ENCODE measurements at regions not wholly inside any gene's neighbourhood (a gene's known extent, or its start where the extent isn't known, plus 50 kb on each side); places are given as distances from the start of the nearest gene placed in this dataset.
"Not testable (repeated sequence)": the region's sequence is repeated elsewhere in the genome, so short reads cannot be mapped to it uniquely, and the experiment has no call there.

DNA sequence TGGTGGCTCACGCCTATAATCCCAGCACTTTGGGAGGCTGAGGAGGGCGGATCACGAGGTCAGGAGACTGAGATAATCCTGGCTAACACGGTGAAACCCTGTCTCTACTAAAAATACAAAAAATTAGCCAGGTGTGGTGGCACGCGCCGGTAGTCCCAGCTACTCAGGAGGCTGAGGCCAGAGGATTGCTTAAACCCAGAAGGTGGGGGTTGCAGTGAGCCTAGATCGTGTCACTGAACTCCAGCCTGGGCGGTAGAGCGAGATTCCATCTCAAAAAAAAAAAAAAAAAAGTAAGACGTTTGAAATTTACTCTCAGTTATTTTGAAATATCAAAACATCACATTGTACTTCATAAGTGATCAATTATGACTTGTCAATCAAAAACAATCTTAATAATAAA, 176.9 kb upstream of the ZNF804A start:
- not testable (repeated sequence) for H3K27ac ChIP-seq (ENCODE audit: low read length); H3K27me3 ChIP-seq (ENCODE audit: insufficient read depth, low read length); H3K4me3 ChIP-seq (ENCODE audit: low read length); H3K36me3 ChIP-seq (ENCODE audit: insufficient read depth, low read depth, low read length); H3K9me3 ChIP-seq (ENCODE audit: insufficient read depth, low read depth, low read length); H3K9ac ChIP-seq (ENCODE audit: low read depth, low read length); H3K4me1 ChIP-seq (ENCODE audit: insufficient read depth, low read length)

DNA sequence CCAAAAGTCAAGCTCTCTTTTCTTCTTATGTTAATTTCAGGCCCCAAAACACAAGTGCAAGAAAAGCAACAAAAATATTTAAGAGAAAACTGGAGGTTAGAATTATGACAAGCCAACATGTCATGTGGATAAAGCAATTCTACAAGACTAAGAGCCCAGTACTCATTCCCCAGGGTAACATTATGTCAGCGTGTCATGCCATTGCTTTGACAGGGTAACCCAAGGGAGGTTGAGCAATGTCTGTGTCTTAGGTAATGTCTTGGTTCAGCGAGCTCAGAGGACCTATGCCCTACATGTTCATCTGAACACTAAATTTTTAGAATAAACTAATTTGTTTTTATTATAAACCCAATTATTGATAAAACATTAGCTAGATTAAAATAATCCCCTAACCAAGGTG, 173.2 kb upstream of the ZNF804A start:
- H3K9me3 ChIP-seq (ENCODE audit: insufficient read depth, low read depth, low read length): no peaks in the 10 kb centered on the region
- no peaks in the 10 kb centered on the region for H3K36me3 ChIP-seq (ENCODE audit: insufficient read depth, low read depth, low read length)
- no peaks in the 10 kb centered on the region; the same call in 1 of the 2 replicates for H3K4me1 ChIP-seq (ENCODE audit: insufficient read depth, low read length)
- H3K27ac ChIP-seq (ENCODE audit: low read length): no peak overlapping the region
- no peaks in the 10 kb centered on the region for H3K27me3 ChIP-seq (ENCODE audit: insufficient read depth, low read length)
- no peak overlapping the region for H3K4me3 ChIP-seq (ENCODE audit: low read length)
- H3K9ac ChIP-seq (ENCODE audit: low read depth, low read length): no peak overlapping the region

DNA sequence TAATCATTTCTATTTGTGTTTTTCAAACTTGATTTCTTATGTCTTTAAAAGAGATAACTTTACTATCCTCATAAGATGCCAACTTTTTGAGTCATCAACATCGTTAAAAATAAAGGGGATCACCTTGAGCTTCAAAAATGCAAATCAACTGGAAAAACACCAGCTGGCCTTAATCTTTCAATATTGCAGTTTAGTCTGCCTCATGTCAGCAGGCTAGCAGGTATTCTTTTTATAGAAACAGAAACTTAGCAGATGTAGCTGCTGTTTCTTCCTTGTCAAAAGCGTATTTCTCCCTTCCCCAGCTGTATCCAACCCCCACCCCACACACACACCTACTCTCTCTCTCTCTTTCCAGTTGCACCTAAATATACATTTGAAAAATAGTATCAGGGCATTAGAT, 154.1 kb upstream of the ZNF804A start:
- H3K36me3 ChIP-seq (ENCODE audit: insufficient read depth, low read depth, low read length): no peaks in the 10 kb centered on the region
- H3K9me3 ChIP-seq (ENCODE audit: insufficient read depth, low read depth, low read length): no peaks in the 10 kb centered on the region
- no peaks in the 10 kb centered on the region for H3K27me3 ChIP-seq (ENCODE audit: insufficient read depth, low read length)
- no peak overlapping the region for H3K9ac ChIP-seq (ENCODE audit: low read depth, low read length)
- H3K4me3 ChIP-seq (ENCODE audit: low read length): no peak overlapping the region
- no peak overlapping the region for H3K27ac ChIP-seq (ENCODE audit: low read length)
- no peaks in the 10 kb centered on the region for H3K4me1 ChIP-seq (ENCODE audit: insufficient read depth, low read length)

DNA sequence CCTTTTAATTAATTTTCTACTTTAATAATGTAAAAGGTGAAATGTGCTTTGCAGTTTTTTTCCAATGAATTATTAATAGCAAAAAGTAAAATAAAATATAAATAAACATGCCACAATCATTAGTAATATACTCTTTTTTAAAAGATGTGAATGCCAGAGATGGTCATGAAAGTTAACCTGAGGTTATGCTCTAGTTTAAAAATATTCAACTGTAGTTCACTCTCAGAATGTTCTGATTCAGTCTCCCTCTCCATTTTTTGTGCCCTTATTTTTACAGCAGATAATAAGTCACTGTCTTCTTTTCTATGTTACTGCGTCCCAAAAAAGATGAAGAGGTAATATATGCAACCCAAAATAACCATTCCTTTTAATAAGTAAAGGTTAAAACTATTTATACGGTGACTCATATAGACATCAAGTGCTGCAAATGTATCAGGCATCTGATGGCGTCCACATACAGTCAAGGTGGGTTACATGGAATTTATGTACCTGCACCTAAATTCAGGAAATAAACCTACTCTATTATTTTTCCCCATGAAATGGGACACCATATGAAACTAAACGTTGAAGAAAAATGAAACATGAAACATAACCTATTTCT, 153.6 kb upstream of the ZNF804A start:
- no peak overlapping the region for H3K27ac ChIP-seq (ENCODE audit: low read length)
- H3K9me3 ChIP-seq (ENCODE audit: insufficient read depth, low read depth, low read length): no peaks in the 10 kb centered on the region
- H3K27me3 ChIP-seq (ENCODE audit: insufficient read depth, low read length): no peaks in the 10 kb centered on the region
- no peak overlapping the region for H3K9ac ChIP-seq (ENCODE audit: low read depth, low read length)
- H3K4me1 ChIP-seq (ENCODE audit: insufficient read depth, low read length): no peaks in the 10 kb centered on the region
- H3K36me3 ChIP-seq (ENCODE audit: insufficient read depth, low read depth, low read length): no peaks in the 10 kb centered on the region
- H3K4me3 ChIP-seq (ENCODE audit: low read length): no peak overlapping the region

DNA sequence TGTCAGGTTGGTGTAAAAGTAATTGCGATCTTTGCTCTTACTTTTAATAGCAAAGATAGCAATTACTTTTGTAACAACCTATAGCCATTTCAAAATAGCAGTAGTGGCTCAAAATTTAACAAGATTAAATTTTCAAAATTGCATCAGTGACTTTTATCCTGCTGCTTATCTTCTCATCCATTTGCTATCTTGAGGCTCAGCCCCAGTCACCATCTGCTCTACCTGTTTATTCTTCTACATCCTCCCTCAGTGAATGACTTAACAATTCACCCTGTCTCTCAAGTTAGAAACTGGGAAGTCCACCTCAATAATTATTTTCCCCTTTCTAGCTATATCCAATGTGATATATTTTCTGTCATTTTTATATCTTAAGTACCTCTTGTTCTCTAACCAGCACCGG, 148.6 kb upstream of the ZNF804A start:
- no peaks in the 10 kb centered on the region for H3K36me3 ChIP-seq (ENCODE audit: insufficient read depth, low read depth, low read length)
- H3K27ac ChIP-seq (ENCODE audit: low read length): no peak overlapping the region

DNA sequence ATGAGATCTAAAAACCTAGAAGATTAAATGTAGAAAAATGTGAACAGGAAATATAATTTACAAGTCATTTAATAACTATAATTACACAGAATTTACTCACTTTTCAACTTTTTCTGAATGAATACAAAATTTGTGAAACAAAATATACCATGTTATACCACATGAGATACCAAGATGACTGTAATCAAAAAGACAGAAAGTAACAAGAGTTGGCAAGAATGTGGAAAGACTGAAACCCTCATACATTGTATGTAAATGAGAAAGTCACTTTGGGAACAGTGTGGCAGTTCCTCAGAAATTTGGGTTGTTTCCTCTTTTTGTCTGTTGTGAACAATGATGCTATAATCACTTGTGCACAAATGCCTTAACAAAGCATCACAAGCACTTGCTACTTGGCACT, 145.4 kb upstream of the ZNF804A start:
- no peaks in the 10 kb centered on the region for H3K36me3 ChIP-seq (ENCODE audit: insufficient read depth, low read depth, low read length)
- no peaks in the 10 kb centered on the region for H3K27me3 ChIP-seq (ENCODE audit: insufficient read depth, low read length)
- H3K9me3 ChIP-seq (ENCODE audit: insufficient read depth, low read depth, low read length): no peaks in the 10 kb centered on the region
- no peak overlapping the region for H3K4me3 ChIP-seq (ENCODE audit: low read length)
- no peak overlapping the region for H3K9ac ChIP-seq (ENCODE audit: low read depth, low read length)
- H3K27ac ChIP-seq (ENCODE audit: low read length): no peak overlapping the region
- H3K4me1 ChIP-seq (ENCODE audit: insufficient read depth, low read length): no peaks in the 10 kb centered on the region

More for the DNA sequence above, 148.6 kb upstream of the ZNF804A start:
- Histone ChIP-seq H3K4me1 (ENCODE audit: insufficient read depth, low read length) (no peaks in the 10 kb centered on the region), H3K27me3 (ENCODE audit: insufficient read depth, low read length) (no peaks in the 10 kb centered on the region), H3K9ac (ENCODE audit: low read depth, low read length) (no peak overlapping the region), H3K4me3 (ENCODE audit: low read length) (no peak overlapping the region), H3K9me3 (ENCODE audit: insufficient read depth, low read depth, low read length) (no peaks in the 10 kb centered on the region)

DNA sequence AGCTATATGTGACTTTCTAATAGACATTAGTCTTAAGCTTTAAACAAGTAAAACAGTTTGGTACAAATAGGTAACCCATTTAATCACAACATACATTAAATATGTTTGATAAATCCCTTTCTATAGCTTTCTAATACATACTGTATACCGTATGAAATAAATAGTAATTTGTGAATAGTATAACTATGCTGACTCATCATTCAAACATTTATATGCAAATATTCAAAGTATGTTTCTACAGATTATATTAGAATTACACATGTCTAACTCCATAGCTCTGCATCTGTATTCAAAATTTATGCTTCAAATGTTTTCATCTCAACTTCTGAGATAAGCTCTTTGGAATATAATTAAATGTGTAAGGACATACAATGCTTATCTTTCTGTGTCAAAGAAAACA, 142.7 kb upstream of the ZNF804A start:
- Histone ChIP-seq H3K9ac (ENCODE audit: low read depth, low read length) (no peak overlapping the region), H3K9me3 (ENCODE audit: insufficient read depth, low read depth, low read length) (no peaks in the 10 kb centered on the region), H3K4me1 (ENCODE audit: insufficient read depth, low read length) (no peaks in the 10 kb centered on the region), H3K36me3 (ENCODE audit: insufficient read depth, low read depth, low read length) (no peaks in the 10 kb centered on the region), H3K4me3 (ENCODE audit: low read length) (no peak overlapping the region), H3K27ac (ENCODE audit: low read length) (no peak overlapping the region), H3K27me3 (ENCODE audit: insufficient read depth, low read length) (no peaks in the 10 kb centered on the region)

DNA sequence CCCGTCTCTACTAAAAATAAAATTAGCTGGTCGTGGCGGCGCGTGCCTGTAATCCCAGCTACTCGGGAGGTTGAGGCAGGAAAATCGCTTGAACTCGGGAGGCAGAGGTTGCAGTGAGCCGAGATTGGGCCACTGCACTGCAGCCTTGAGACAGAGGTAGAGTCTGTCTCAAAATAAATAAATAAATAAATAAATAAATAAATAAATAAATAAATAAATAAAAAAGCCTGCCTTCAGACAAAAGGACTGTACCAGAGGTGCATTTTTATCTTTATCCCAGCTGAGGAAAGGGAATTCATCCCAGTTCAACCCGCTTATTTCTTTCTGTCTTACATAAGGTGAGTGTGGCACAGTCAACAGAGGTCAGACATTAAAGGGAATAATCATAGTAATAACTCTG, 141.6 kb upstream of the ZNF804A start:
- H3K36me3 ChIP-seq (ENCODE audit: insufficient read depth, low read depth, low read length); H3K27me3 ChIP-seq (ENCODE audit: insufficient read depth, low read length); H3K9ac ChIP-seq (ENCODE audit: low read depth, low read length); H3K9me3 ChIP-seq (ENCODE audit: insufficient read depth, low read depth, low read length); H3K4me3 ChIP-seq (ENCODE audit: low read length); H3K4me1 ChIP-seq (ENCODE audit: insufficient read depth, low read length); H3K27ac ChIP-seq (ENCODE audit: low read length): not testable (repeated sequence)

DNA sequence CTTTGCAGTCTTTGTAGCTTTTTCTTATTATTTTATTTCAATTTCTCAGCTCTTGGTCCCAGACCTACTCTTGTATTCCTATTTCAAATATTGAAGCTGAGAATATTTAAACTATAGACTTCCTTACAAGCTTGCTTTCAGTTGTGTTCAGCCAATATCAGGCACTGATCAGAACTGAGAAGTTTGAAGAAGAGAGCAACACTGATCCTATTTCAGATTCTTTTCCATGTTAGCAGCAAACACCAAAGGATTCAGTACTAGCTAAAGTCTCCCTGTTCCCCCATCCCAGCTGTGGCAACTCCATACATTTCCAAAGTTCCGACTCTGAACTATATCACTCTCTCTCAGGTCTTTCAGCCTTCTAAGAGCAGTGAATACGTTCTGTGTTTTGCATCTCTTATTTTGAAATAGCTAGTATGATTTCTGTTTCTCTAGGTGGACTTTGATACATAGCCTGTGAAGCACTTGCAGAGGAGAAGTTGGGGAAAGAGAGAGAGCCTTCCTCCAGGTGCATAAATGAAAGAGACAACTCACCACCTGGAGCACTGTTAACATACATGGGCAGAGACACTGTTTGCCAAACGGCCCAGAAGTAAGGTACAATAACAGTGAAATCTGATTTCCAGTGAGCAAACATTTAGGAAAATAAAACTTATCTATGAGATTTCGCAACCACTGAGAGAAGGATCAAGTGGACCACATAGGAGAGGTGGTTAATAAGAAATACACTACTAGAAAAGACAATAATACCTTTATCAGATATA, 135.0 kb upstream of the ZNF804A start:
- Histone ChIP-seq H3K4me3 (ENCODE audit: low read length) (no peak overlapping the region), H3K9ac (ENCODE audit: low read depth, low read length) (no peak overlapping the region)

DNA sequence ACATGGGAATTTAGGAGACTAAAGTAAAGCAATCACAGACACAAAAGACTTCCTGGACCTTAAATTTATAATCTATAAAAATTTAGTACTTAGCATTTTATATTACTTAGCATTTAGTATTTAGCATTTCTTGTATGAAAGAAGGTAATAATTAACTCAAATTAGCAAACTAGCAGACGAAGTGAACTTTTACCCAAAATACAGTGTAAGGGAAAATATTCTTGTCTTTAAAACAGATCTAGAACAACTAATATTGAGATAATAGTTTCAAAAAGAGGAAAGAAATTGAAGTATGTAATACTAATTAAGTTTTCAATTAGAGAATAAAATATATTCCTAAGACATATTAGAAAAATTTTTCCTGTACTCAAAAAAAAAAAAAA, 134.5 kb upstream of the ZNF804A start:
- no peak overlapping the region for H3K27ac ChIP-seq (ENCODE audit: low read length)

More for the DNA sequence above, 135.0 kb upstream of the ZNF804A start:
- Histone ChIP-seq H3K4me1 (ENCODE audit: insufficient read depth, low read length) (no peaks in the 10 kb centered on the region), H3K9me3 (ENCODE audit: insufficient read depth, low read depth, low read length) (no peaks in the 10 kb centered on the region), H3K27me3 (ENCODE audit: insufficient read depth, low read length) (no peaks in the 10 kb centered on the region), H3K27ac (ENCODE audit: low read length) (no peak overlapping the region), H3K36me3 (ENCODE audit: insufficient read depth, low read depth, low read length) (no peaks in the 10 kb centered on the region)

DNA sequence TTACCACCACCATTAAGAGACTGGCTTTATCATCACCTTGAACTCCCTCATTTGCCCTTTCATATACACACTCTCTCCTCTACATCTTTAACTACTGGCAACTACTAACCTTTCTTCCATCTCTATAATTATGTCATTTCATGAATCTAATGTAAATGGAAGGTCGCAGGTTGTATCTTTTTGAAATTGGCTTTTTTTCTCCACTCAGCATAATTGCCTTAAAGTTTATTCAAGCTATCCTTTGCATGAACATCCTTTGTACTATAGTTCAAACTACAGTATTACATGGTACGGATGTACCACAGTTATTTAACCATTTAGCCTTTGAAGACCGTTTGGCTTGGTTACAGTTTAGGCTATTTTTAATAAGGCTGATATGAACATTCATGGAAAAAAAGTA, 129.5 kb upstream of the ZNF804A start:
- Histone ChIP-seq H3K36me3 (ENCODE audit: insufficient read depth, low read depth, low read length) (no peaks in the 10 kb centered on the region), H3K9me3 (ENCODE audit: insufficient read depth, low read depth, low read length) (no peaks in the 10 kb centered on the region), H3K27me3 (ENCODE audit: insufficient read depth, low read length) (no peaks in the 10 kb centered on the region), H3K27ac (ENCODE audit: low read length) (no peak overlapping the region), H3K4me1 (ENCODE audit: insufficient read depth, low read length) (no peaks in the 10 kb centered on the region), H3K4me3 (ENCODE audit: low read length) (no peak overlapping the region), H3K9ac (ENCODE audit: low read depth, low read length) (no peak overlapping the region)

More for the DNA sequence above, 134.5 kb upstream of the ZNF804A start:
- Histone ChIP-seq H3K4me3 (ENCODE audit: low read length) (no peak overlapping the region), H3K9me3 (ENCODE audit: insufficient read depth, low read depth, low read length) (no peaks in the 10 kb centered on the region), H3K36me3 (ENCODE audit: insufficient read depth, low read depth, low read length) (no peaks in the 10 kb centered on the region), H3K4me1 (ENCODE audit: insufficient read depth, low read length) (no peaks in the 10 kb centered on the region), H3K27me3 (ENCODE audit: insufficient read depth, low read length) (no peaks in the 10 kb centered on the region), H3K9ac (ENCODE audit: low read depth, low read length) (no peak overlapping the region)

DNA sequence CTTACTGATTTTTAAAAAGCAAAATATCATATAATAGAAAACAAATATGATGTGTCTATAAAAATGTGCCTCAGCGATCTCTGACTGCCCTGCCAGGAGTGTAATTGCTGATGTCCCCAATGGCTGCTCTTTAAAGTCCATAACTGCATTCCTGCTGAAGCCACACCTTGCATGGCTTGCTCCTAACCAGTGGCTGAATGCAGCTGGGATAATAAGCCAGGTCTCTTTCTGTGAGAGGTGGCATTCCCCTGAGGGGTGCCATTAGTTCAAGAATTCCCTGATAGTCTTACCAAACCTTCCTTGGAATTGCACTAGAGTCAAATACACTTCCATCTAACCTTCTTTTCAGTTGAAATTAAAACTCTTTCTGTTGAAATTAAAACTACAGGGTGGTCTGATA, 125.8 kb upstream of the ZNF804A start:
- Histone ChIP-seq H3K27ac (ENCODE audit: low read length) (no peak overlapping the region), H3K4me1 (ENCODE audit: insufficient read depth, low read length) (no peaks in the 10 kb centered on the region), H3K27me3 (ENCODE audit: insufficient read depth, low read length) (no peaks in the 10 kb centered on the region), H3K9me3 (ENCODE audit: insufficient read depth, low read depth, low read length) (no peaks in the 10 kb centered on the region), H3K4me3 (ENCODE audit: low read length) (no peak overlapping the region), H3K36me3 (ENCODE audit: insufficient read depth, low read depth, low read length) (no peaks in the 10 kb centered on the region), H3K9ac (ENCODE audit: low read depth, low read length) (no peak overlapping the region)
